ENCODE measurements at regions not wholly inside any gene's neighbourhood (a gene's known extent, or its start where the extent isn't known, plus 50 kb on each side); places are given as distances from the start of the nearest gene placed in this dataset.
A peak's percentile ranks its signal among the peaks of the same experiment; 100 is the strongest.

- peak; percentile 58 for DNase-seq
These were observed 452.7 kb downstream of the BCL11B start for GRCh38 chr14:98819132-98819866.

- DNase-seq = no peak
These were observed 452.2 kb downstream of the BCL11B start for GRCh38 chr14:98819867-98820206.

GRCh38 chr14:98822917-98823316, 449.1 kb downstream of the BCL11B start:
- DNase-seq = no peak

GRCh38 chr14:98826618-98827017, 445.4 kb downstream of the BCL11B start:
- DNase-seq = no peak

GRCh38 chr14:98834119-98834518, 437.9 kb downstream of the BCL11B start:
- no peak for DNase-seq

GRCh38 chr14:98835051-98835824, 436.8 kb downstream of the BCL11B start:
- no peak for DNase-seq

GRCh38 chr14:98835825-98836100, 436.2 kb downstream of the BCL11B start:
- no peak for DNase-seq

GRCh38 chr14:98840091-98840490, 431.9 kb downstream of the BCL11B start:
- peak; percentile 56 for DNase-seq

- DNase-seq = no peak
These were observed 431.5 kb downstream of the BCL11B start for GRCh38 chr14:98840511-98840910.

- no peak for DNase-seq
These were observed 427.5 kb downstream of the BCL11B start for GRCh38 chr14:98844456-98844855.

GRCh38 chr14:98847521-98848468, 424.2 kb downstream of the BCL11B start:
- no peak for DNase-seq

- no peak for DNase-seq
These were observed 418.8 kb downstream of the BCL11B start for GRCh38 chr14:98853063-98853729.

- no peak for DNase-seq
These were observed 415.9 kb downstream of the BCL11B start for GRCh38 chr14:98855926-98856715.

- DNase-seq = no peak
These were observed 413.8 kb downstream of the BCL11B start for GRCh38 chr14:98858158-98858557.

- DNase-seq = no peak
These were observed 413.4 kb downstream of the BCL11B start for GRCh38 chr14:98858561-98858960.

- no peak for DNase-seq
These were observed 412.7 kb downstream of the BCL11B start for GRCh38 chr14:98859301-98859700.

GRCh38 chr14:98864211-98864610, 407.8 kb downstream of the BCL11B start:
- no peak for DNase-seq

GRCh38 chr14:98867146-98867545, 404.9 kb downstream of the BCL11B start:
- no peak for DNase-seq

- no peak for DNase-seq
These were observed 404.3 kb downstream of the BCL11B start for GRCh38 chr14:98867726-98868125.

- DNase-seq = no peak
These were observed 403.1 kb downstream of the BCL11B start for GRCh38 chr14:98868866-98869265.

- no peak for DNase-seq
These were observed 400.2 kb downstream of the BCL11B start for GRCh38 chr14:98871796-98872195.

- no peak for DNase-seq
These were observed 394.9 kb downstream of the BCL11B start for GRCh38 chr14:98877065-98877464.
